Heart right ventricle (tissue), 16 donors: ENCODE measurements at regions not wholly inside any gene's neighbourhood (a gene's known extent, or its start where the extent isn't known, plus 50 kb on each side); places are given as distances from the start of the nearest gene placed in this dataset.

ENCODE experiments used
- ATAC-seq, 8 donors: fragments of 200-7000 bp; cut with Tn5 transposase; one replicate each; pipeline ENCODE4 v1.9.1; 2020; ENCODE audit warnings: mild to moderate bottlenecking in 8 of 8, moderate library complexity in 8 of 8, moderate number of reproducible peaks in 1 of 8
- DNase-seq, 2 donors: peaks; one replicate each; pipeline ENCODE4 v3.0.0-alpha.2; 2020
- H3K27ac ChIP-seq, 10 donors: fragments of 200-600 bp; sonication (generic) in 2 of 10; one replicate each; pipeline versions ENCODE4 v1.5.0 to v1.8.0; 2020 to 2022; ENCODE audit warnings: mild to moderate bottlenecking in 3 of 10
- H3K27me3 ChIP-seq, 7 donors: fragments of 200-600 bp; one replicate each; pipeline ENCODE4 v1.8.0; 2021 to 2022; ENCODE audit warnings: mild to moderate bottlenecking in 2 of 7
- H3K36me3 ChIP-seq, 9 donors: fragments of 200-600 bp; sonication (generic) in 1 of 9; one replicate each; pipeline versions ENCODE4 v1.5.0 to v1.8.0; 2020 to 2022; ENCODE audit warnings: mild to moderate bottlenecking in 2 of 9
- H3K4me1 ChIP-seq, 9 donors: fragments of 200-600 bp; sonication (generic) in 1 of 9; one replicate each; pipeline versions ENCODE4 v1.5.0 to v1.8.0; 2020 to 2022; ENCODE audit warnings: mild to moderate bottlenecking in 4 of 9
- H3K4me3 ChIP-seq, 10 donors: fragments of 200-600 bp; sonication (generic) in 2 of 10; one replicate each; pipeline versions ENCODE4 v1.5.0 to v1.8.0; 2020 to 2022; ENCODE audit warnings: mild to moderate bottlenecking in 7 of 10, moderate library complexity in 2 of 10
- H3K9me3 ChIP-seq, 11 donors: fragments of 200-600 bp in 10 of 11; sonication (generic) in 2 of 11; one replicate each; pipeline versions ENCODE4 v1.5.0 to v1.8.0; 2013 to 2022; ENCODE audit warnings: mild to moderate bottlenecking in 2 of 11, control low read depth in 1 of 11, moderate library complexity in 1 of 11
- CTCF ChIP-seq, 9 donors: fragments of 200-600 bp; sonication (generic) in 2 of 9; IDR thresholded peaks; one replicate each; pipeline versions ENCODE4 v1.5.0 to v1.8.0; 2021 to 2022; ENCODE audit warnings: antibody characterized with exemption in 9 of 9, mild to moderate bottlenecking in 5 of 9, moderate library complexity in 1 of 9
- WGBS, 2 donors: extraction: QIAGEN DNeasy Blood & Tissue Kit; methylation state at CpG; one replicate each; pipeline ENCODE4 v1.1.7; 2013; ENCODE audit warnings: inconsistent platforms in 1 of 2; 5-methylcytosine and 5-hydroxymethylcytosine counted together
- intact Hi-C, 10 donors: fragments of 100-400 bp; cut with DNase I; formaldehyde crosslinking; loops; one replicate each; pipeline versions ENCODE4 v1.11.1 to v1.14.2; 2022
- donor health status: Arrhythmogenic right ventricular cardiomyopathy.
- donor health status: ischemic (EF 13 %, LVEDD 7.1; RV severe dilation, severe dysfunction).
- donor health status: healthy with polysubstance abuse.
- donor health status: DM: no; HTN: yes; CAD: no.
- donor health status: DM: no; HTN: no; CAD: no.
- donor health status: ischemic (EF 25% LVEDD 6.9; RV normal size, moderate dysfunction).
- donor health status: ischemic (EF 25% LVEDD 5.7; RV mildly dilated, moderate dysfunction).
- donor health status: healthy.
- donor health status: DM: yes; HTN: yes; CAD: no.
- donor health status: Ischemic cardiomyopathy.
- donor health status: ischemic (EF 35%, LVEDD 5.7; RV mildly dilated, moderate dysfunction).
- donor health status: nonischemic (EF 11% LVEDD 7.7; RV severe dilation, severe dysfunction).
- donor health status: DM: yes; HTN: yes; CAD: no.
- donor health status: PGD.
- donor health status: ischemic (EF 29% LVEDD 5.4; RV normal size, mild dysfunction).
- donor health status: nonischemic (EF 23%, LVEDD 6.1; RV moderate dilation, normal function).

DNA sequence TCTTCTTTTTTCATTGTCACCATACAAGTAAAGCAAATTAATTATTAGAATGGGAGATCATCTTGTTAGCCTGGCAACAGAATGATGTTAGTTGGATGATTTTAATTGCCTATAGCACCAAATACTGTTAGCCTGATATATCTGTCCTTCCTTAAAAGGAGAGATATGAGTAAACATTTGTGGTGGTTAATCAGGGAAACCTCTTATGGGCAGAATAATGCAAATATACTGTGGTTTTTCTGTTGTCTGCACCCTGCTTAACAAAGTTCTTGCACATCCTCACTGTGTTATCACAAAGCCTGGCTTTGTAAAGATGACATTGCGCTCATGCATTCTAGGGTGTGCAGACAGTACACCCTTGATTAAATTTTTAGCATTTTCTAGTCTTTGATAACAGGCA lies 254.9 kb upstream of the SMC2 start:
- Histone ChIP-seq H3K27me3 (no peaks in the 10 kb centered on the region), H3K9me3 (peaks cover 0 to 10% (median 3%) of the 10 kb centered on the region in 11 donors), H3K27ac (no peak overlapping the region), H3K4me1 (no peaks in the 10 kb centered on the region), H3K4me3 (no peak overlapping the region), H3K36me3 (no peaks in the 10 kb centered on the region)
- no peak for TF ChIP-seq CTCF (IDR thresholded peaks at IDR 0.05)
- intact Hi-C loops, result no loop called here
- ATAC-seq (no peak), DNase-seq (no peak)
- WGBS, 2 donors, result 68 to 76% methylated on average over 1 of the region's 1 CpG

- DNase-seq (no peak), ATAC-seq (no peak)
- Histone ChIP-seq H3K9me3 (no peaks in the 10 kb centered on the region), H3K36me3 (no peaks in the 10 kb centered on the region), H3K4me3 (no peak overlapping the region), H3K27ac (no peak overlapping the region), H3K4me1 (no peaks in the 10 kb centered on the region), H3K27me3 (no peaks in the 10 kb centered on the region)
- intact Hi-C loops, result no loop called here
- 67 to 78% methylated on average over 1 of the region's 1 CpG for WGBS, 2 donors
- TF ChIP-seq CTCF (IDR thresholded peaks at IDR 0.05), result no peak
Measured at GRCh38 chr9:103867886-103868285, 226.2 kb upstream of the SMC2 start.

- Histone ChIP-seq H3K4me3 (no peak overlapping the region), H3K27ac (no peak overlapping the region), H3K4me1 (no peaks in the 10 kb centered on the region), H3K9me3 (no peaks in the 10 kb centered on the region), H3K27me3 (no peaks in the 10 kb centered on the region), H3K36me3 (no peaks in the 10 kb centered on the region)
- no peak for TF ChIP-seq CTCF (IDR thresholded peaks at IDR 0.05)
- intact Hi-C loops, result no loop called here
- no peak for ATAC-seq
- no peak for DNase-seq
- WGBS, 2 donors, result 79 to 84% methylated on average over 7 of the region's 7 CpGs
Measured at GRCh38 chr9:103872811-103873210, 221.3 kb upstream of the SMC2 start.

DNA sequence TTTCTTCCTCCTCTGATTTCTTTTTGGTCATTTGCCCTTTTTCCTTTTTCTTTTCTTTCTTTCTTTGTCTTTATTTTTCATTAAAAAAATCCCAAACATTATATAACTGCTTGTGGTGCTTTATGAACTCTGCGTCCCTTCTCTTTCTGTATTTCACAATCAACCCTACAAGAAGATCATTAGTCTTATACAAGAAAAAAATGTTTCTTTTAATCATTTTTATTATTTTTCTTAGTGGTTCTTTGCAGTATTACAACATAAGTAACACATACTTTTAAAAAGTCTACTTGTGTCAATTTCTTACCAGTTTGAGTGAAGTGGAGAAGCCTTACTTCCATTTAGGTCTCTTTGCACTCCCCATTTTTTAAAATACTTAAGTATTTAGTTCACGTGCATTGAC lies 212.7 kb upstream of the SMC2 start:
- Histone ChIP-seq H3K36me3 (no peaks in the 10 kb centered on the region), H3K4me3 (no peak overlapping the region), H3K4me1 (no peaks in the 10 kb centered on the region), H3K27me3 (no peaks in the 10 kb centered on the region), H3K9me3 (no peaks in the 10 kb centered on the region), H3K27ac (no peak overlapping the region)
- intact Hi-C loops, result no loop called here
- ATAC-seq, result no peak
- TF ChIP-seq CTCF (IDR thresholded peaks at IDR 0.05), result peak in 1 of 9 donors; percentile 21
- no peak for DNase-seq
- 90 to 95% methylated on average over 2 of the region's 2 CpGs for WGBS, 2 donors

- no peak for TF ChIP-seq CTCF (IDR thresholded peaks at IDR 0.05)
- H3K27ac ChIP-seq, result no peak overlapping the region
- no peaks in the 10 kb centered on the region for H3K27me3 ChIP-seq
- DNase-seq (no peak), ATAC-seq (no peak)
- no peaks in the 10 kb centered on the region for H3K9me3 ChIP-seq
- H3K36me3 ChIP-seq, result no peaks in the 10 kb centered on the region
- intact Hi-C loops, result no loop called here
- no peaks in the 10 kb centered on the region for H3K4me1 ChIP-seq
- no peak overlapping the region for H3K4me3 ChIP-seq
Measured at GRCh38 chr9:103889989-103890388, 204.1 kb upstream of the SMC2 start.
